Spleen (tissue), 7 donors: ENCODE measurements at regions not wholly inside any gene's neighbourhood (a gene's known extent, or its start where the extent isn't known, plus 50 kb on each side); places are given as distances from the start of the nearest gene placed in this dataset.
"Not testable (repeated sequence)": the region's sequence is repeated elsewhere in the genome, so short reads cannot be mapped to it uniquely, and the experiment has no call there.

Source experiments
- CTCF ChIP-seq, 11 experiments: fragments of 200-600 bp in 7 of 11; fragments of 450-650 bp in 4 of 11; sonication (generic) in 4 of 11; IDR thresholded peaks in 8 of 11; conservative IDR thresholded peaks in 3 of 11; 1 replicate in 7 of 11; 2 replicates in 4 of 11; pipeline versions ENCODE4 v1.4.0 to v1.8.0; 2016 to 2021; ENCODE audit warnings: antibody characterized with exemption in 11 of 11, inconsistent platforms in 4 of 11, mild to moderate bottlenecking in 1 of 11
- POLR2A ChIP-seq, 3 donors: fragments of 450-650 bp; IDR thresholded peaks; one replicate each; pipeline ENCODE4 v1.5.1; 2017; ENCODE audit warnings: antibody characterized with exemption in 3 of 3, mild to moderate bottlenecking in 1 of 3
- donor health status: DM: no; HTN: no; CAD: no; lungs with moderate emphysema.
- donor health status: DM: no; HTN: no; CAD: no.
- donor health status: DM: no; HTN: no; CAD: no.

- not testable (repeated sequence) for TF ChIP-seq POLR2A (IDR thresholded peaks at IDR 0.05); CTCF (IDR thresholded peaks at IDR 0.05 in 8 of 11, conservative IDR thresholded peaks at IDR 0.05 in 3 of 11)
Measured at GRCh38 chr15:84388201-84388600, 152.6 kb downstream of the GOLGA6L4 start.
